MM.1S (cell line): ENCODE measurements at regions not wholly inside any gene's neighbourhood (a gene's known extent, or its start where the extent isn't known, plus 50 kb on each side); places are given as distances from the start of the nearest gene placed in this dataset.

Experiments
- DNase-seq: peaks from one replicate; pipeline ENCODE4 v3.0.0-alpha.2; 2015
- H2AFZ ChIP-seq: fragments of 300-600 bp; sonication (generic); 2 replicates; pipeline ENCODE4 v1.6.0; 2016; ENCODE audit warnings: antibody characterized with exemption, low read length
- H3F3A ChIP-seq: fragments of 300-600 bp; sonication (generic); 2 replicates; pipeline ENCODE4 v1.6.1; 2016; ENCODE audit warnings: mild to moderate bottlenecking, antibody characterized with exemption, low read length, moderate library complexity, mixed read lengths; ENCODE audit not compliant: insufficient read depth
- H3K27ac ChIP-seq: fragments of 300-600 bp; sonication (generic); 2 replicates; pipeline ENCODE4 v1.5.1; 2016; ENCODE audit warnings: mild to moderate bottlenecking, low read length
- H3K27me3 ChIP-seq: fragments of 300-600 bp; sonication (generic); replicated peaks from 2 replicates; pipeline ENCODE4 v1.6.0; 2016; ENCODE audit warnings: low read length; ENCODE audit not compliant: insufficient read depth
- H3K36me3 ChIP-seq: fragments of 300-600 bp; sonication (generic); replicated peaks from 2 replicates; pipeline ENCODE4 v1.6.1; 2016; ENCODE audit warnings: mild to moderate bottlenecking, low read length, mixed read lengths; ENCODE audit not compliant: insufficient read depth
- H3K4me1 ChIP-seq: fragments of 300-600 bp; sonication (generic); 2 replicates; pipeline ENCODE4 v1.6.1; 2016; ENCODE audit warnings: low read length, mixed read lengths
- H3K4me2 ChIP-seq: fragments of 300-600 bp; sonication (generic); 2 replicates; pipeline ENCODE4 v1.6.0; 2016; ENCODE audit warnings: low read depth, low read length
- H3K4me3 ChIP-seq: fragments of 300-600 bp; sonication (generic); 2 replicates; pipeline ENCODE4 v1.5.1; 2016; ENCODE audit warnings: low read length, mixed read lengths
- H3K79me2 ChIP-seq: fragments of 300-600 bp; sonication (generic); 2 replicates; pipeline ENCODE4 v1.6.1; 2016; ENCODE audit warnings: mixed run types, low read length, mixed read lengths
- H3K9ac ChIP-seq: fragments of 300-600 bp; sonication (generic); 2 replicates; pipeline ENCODE4 v1.6.1; 2016; ENCODE audit warnings: low read length, mixed read lengths
- H3K9me2 ChIP-seq: fragments of 300-600 bp; sonication (generic); replicated peaks from 2 replicates; pipeline ENCODE4 v1.6.1; 2016; ENCODE audit warnings: mild to moderate bottlenecking, low read length, mixed read lengths; ENCODE audit not compliant: insufficient read depth
- H3K9me3 ChIP-seq: fragments of 300-600 bp; sonication (generic); replicated peaks from 2 replicates; pipeline ENCODE4 v1.6.1; 2016; ENCODE audit warnings: mild to moderate bottlenecking, low read length, mixed read lengths; ENCODE audit not compliant: insufficient read depth
- H4K20me1 ChIP-seq: fragments of 300-600 bp; sonication (generic); 2 replicates; pipeline ENCODE4 v1.6.1; 2016; ENCODE audit warnings: mild to moderate bottlenecking, low read length, moderate library complexity, mixed read lengths; ENCODE audit not compliant: insufficient read depth
- EZH2 ChIP-seq: fragments of 300-600 bp; sonication (generic); optimal IDR thresholded peaks from 2 replicates; pipeline ENCODE3; 2017; ENCODE audit warnings: low read depth, mild to moderate bottlenecking, antibody characterized with exemption, low read length, mixed read lengths
- EZH2phosphoT487 ChIP-seq: fragments of 300-600 bp; sonication (generic); IDR thresholded peaks from 2 replicates; pipeline ENCODE4 v1.6.1; 2018; ENCODE audit warnings: antibody characterized with exemption, low read length
- TF ChIP-seq, protein P1 (sequence below): fragments of 300-600 bp; sonication (generic); IDR thresholded peaks from 2 replicates; pipeline ENCODE4 v1.5.1; 2016; ENCODE audit warnings: antibody characterized with exemption, low read length, mixed read lengths

DNA sequence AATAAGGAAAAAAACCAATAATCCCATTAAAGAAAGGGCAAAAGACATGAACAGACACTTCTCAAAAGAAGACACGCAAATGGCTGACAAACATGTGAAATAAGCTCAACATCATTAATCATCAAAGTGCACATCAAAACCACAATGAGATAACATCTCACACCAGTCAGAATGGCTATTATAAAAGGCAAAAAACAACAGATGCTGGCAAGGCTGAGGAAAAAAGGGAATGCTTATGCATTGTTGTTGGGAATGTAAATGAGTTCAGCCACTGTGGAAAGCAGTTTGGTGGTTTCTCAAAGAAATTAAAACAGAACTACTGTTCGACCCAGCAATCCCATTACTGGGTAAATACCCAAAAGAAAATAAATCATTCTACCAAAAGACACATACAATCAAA lies 285.6 kb downstream of the NR4A2 start:
- Histone ChIP-seq H3K27ac (no peak overlapping the region), H3K9ac (no peak overlapping the region), H3K4me1 (no peaks in the 10 kb centered on the region), H3K79me2 (no peaks in the 10 kb centered on the region), H3F3A (no peaks in the 10 kb centered on the region), H2AFZ (no peak overlapping the region), H3K4me3 (no peak overlapping the region), H3K9me3 (no peaks in the 10 kb centered on the region), H3K27me3 (no peaks in the 10 kb centered on the region), H3K36me3 (no peaks in the 10 kb centered on the region), H3K4me2 (no peak overlapping the region), H3K9me2 (no peaks in the 10 kb centered on the region), H4K20me1 (no peaks in the 10 kb centered on the region)
- TF ChIP-seq EZH2 (no peak), EZH2phosphoT487 (no peak)
- TF ChIP-seq, protein P1, sequence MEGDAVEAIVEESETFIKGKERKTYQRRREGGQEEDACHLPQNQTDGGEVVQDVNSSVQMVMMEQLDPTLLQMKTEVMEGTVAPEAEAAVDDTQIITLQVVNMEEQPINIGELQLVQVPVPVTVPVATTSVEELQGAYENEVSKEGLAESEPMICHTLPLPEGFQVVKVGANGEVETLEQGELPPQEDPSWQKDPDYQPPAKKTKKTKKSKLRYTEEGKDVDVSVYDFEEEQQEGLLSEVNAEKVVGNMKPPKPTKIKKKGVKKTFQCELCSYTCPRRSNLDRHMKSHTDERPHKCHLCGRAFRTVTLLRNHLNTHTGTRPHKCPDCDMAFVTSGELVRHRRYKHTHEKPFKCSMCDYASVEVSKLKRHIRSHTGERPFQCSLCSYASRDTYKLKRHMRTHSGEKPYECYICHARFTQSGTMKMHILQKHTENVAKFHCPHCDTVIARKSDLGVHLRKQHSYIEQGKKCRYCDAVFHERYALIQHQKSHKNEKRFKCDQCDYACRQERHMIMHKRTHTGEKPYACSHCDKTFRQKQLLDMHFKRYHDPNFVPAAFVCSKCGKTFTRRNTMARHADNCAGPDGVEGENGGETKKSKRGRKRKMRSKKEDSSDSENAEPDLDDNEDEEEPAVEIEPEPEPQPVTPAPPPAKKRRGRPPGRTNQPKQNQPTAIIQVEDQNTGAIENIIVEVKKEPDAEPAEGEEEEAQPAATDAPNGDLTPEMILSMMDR, result no peak
- DNase-seq, result no peak

DNA sequence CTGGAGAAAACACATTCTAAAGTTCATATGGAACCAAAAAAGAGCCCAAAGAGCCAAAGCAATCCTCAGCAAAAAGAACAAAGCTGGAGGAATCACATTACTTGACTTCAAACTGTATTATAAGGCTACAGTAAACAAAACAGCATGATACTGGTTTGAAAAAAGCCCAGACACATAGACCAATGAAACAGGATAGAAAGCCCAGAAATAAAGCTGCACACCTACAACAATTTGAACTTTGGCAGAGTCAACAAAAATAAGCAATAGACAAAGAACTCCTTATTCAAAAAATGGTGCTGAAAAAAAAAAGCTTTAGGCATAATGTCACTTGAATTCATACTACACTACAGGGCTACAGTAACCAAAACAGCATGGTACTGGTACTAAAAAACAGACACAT lies 289.6 kb downstream of the NR4A2 start:
- TF ChIP-seq, protein P1, result no peak
- H3K36me3 ChIP-seq, result no peaks in the 10 kb centered on the region
- no peak overlapping the region for H3K9ac ChIP-seq
- no peak for DNase-seq
- no peaks in the 10 kb centered on the region for H3K27me3 ChIP-seq
- H3K4me2 ChIP-seq, result no peak overlapping the region
- H4K20me1 ChIP-seq, result no peaks in the 10 kb centered on the region
- no peak overlapping the region for H2AFZ ChIP-seq
- no peaks in the 10 kb centered on the region for H3K4me1 ChIP-seq
- no peaks in the 10 kb centered on the region for H3K79me2 ChIP-seq
- no peak overlapping the region for H3K27ac ChIP-seq
- no peak overlapping the region for H3K4me3 ChIP-seq
- H3F3A ChIP-seq, result no peaks in the 10 kb centered on the region
- no peaks in the 10 kb centered on the region for H3K9me3 ChIP-seq
- no peaks in the 10 kb centered on the region for H3K9me2 ChIP-seq

DNA sequence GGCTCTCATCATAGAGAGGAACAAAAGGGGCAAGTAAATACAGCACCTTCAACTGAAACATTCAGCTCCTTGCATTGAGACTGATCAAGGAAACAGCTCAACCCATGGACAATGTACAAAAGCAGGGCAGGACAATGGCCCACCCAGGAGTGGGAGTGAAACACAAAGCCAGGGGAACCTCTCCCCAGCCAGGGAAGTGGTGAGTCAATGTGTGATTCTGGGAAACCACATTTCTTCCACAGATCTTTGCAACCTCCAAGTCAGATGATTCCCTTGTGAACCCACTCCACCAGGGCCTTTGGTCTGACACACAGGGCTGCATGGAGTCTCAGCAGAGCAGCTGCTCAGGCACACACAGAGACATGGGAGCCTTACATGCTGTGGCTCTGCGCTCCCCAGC lies 294.5 kb downstream of the NR4A2 start:
- H2AFZ ChIP-seq, result no peak overlapping the region
- H3K4me2 ChIP-seq, result no peak overlapping the region
- H3K27me3 ChIP-seq, result no peaks in the 10 kb centered on the region
- no peak overlapping the region for H3K4me3 ChIP-seq
- no peak overlapping the region for H3K9ac ChIP-seq
- TF ChIP-seq EZH2phosphoT487 (no peak), EZH2 (no peak)
- TF ChIP-seq, protein P1, result no peak
- H3K9me3 ChIP-seq, result no peaks in the 10 kb centered on the region; the same call in 1 of the 2 replicates
- H3K79me2 ChIP-seq, result no peaks in the 10 kb centered on the region
- H4K20me1 ChIP-seq, result no peaks in the 10 kb centered on the region
- H3K9me2 ChIP-seq, result no peaks in the 10 kb centered on the region
- no peak for DNase-seq
- H3F3A ChIP-seq, result no peaks in the 10 kb centered on the region
- H3K27ac ChIP-seq, result no peak overlapping the region
- no peaks in the 10 kb centered on the region for H3K36me3 ChIP-seq
- no peaks in the 10 kb centered on the region for H3K4me1 ChIP-seq
